HG02884 (cell line): ENCODE measurements at regions not wholly inside any gene's neighbourhood (a gene's known extent, or its start where the extent isn't known, plus 50 kb on each side); places are given as distances from the start of the nearest gene placed in this dataset.
"Not testable (repeated sequence)": the region's sequence is repeated elsewhere in the genome, so short reads cannot be mapped to it uniquely, and the experiment has no call there.

Experiments used
- ATAC-seq: cut with Tn5 transposase; IDR thresholded peaks from one replicate; pipeline ENCODE4 v1.9.1; 2021; ENCODE audit warnings: mild to moderate bottlenecking, moderate library complexity; ENCODE audit not compliant: unreplicated experiment

GRCh38 chr2:223283329-223283728 lies 231.3 kb downstream of the KCNE4 start:
- ATAC-seq: no peak

GRCh38 chr2:223283771-223284170 lies 231.8 kb downstream of the KCNE4 start:
- ATAC-seq: no peak

DNA sequence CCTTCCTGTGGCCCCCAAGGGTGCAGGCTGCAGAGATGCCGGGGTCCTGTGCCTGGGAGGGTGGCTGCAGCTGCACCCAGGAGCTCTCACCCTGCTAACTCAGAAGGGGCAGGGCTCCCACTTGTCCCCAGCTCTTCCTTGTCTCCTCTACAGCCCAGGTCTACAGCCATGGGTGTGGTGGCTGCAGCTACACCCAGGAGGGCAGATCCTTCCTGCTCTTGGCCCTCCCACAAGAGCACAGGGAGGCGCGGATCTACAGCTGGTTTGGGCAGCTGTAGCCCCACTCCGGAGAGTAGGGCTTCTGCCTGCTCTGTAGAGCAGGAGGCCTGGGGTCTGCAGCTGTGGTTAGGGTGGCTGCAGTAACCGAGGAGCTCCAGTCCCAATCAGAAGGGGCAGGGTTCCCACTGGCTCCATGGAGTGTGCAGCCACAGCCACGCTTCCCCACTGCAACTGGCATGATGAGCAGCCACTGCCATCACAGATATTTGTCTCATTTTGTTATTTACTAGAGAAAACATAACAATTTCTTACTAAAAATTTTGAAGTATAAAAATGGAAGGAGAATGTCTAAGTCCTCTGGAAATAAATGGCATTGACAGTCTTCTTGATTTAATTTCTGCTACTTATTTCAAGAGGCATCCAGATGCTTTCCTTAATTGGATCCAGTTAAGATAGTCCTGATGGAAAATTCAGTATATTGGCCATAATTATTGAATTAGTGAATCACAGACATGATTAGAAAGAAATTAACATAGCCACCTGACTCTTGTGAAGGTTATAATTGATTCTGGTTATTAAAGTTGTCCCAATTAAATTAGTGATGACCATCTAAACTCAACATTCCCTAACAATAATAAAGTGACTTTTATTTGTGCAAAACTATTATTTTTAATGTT lies 233.6 kb downstream of the KCNE4 start:
- ATAC-seq: no peak

DNA sequence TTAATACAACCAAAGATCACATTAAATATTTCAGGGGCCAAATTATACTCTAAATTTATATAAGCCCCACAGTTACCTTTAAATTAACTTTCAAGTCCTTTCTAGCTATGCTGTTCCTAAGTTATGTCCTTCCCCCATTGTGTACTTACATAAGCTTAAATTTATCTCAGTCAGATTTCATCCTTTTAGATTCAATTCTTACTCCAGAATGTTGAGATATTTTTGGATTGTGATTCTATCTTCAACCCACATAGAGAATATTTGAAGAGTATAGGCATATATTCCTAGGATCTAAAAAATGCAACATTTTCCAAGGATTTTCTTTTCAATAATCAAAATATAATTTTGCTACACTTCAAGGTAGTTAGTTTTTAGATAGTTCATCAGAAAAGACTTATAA lies 242.8 kb downstream of the KCNE4 start:
- no peak for ATAC-seq

- no peak for ATAC-seq
These were observed 245.8 kb downstream of the KCNE4 start for GRCh38 chr2:223297788-223298187.

DNA sequence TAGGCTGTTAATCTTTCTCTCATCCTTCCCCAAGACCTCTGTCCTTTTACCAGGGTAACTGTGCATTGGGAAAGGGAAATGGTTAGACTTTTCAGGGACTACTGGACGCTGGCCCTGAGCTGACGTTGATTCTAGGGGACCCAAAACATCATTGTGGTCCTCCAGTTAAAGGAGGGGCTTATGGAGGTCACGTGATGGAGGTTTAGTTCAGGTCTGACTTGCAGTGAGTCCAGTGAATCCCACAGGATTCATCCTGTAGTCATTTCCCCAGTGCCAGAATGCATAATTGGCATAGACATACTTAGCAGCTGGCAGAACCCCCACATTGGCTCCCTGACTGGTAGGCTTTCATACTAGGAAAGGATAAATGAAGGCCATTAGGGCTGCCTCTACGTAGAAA lies 246.3 kb downstream of the KCNE4 start:
- not testable (repeated sequence) for ATAC-seq

DNA sequence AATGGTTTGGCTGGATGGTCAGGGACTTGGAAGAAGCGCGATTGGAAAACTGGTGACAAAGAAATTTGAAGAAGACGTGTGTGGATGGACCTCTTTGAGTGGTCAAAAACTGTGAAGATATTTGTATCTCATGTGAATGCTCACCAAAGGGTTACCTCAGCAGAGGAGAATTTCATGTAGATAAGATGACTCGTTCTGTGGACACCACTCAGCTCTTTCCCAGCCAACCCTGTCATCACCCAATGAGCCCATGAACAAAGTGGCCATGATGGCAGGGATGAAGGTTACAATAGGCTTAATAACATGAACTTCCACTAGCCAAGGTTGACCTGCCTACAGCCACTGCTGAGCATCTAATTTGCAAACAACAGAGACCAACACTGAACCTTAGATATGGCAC lies 248.3 kb downstream of the KCNE4 start:
- no peak for ATAC-seq

DNA sequence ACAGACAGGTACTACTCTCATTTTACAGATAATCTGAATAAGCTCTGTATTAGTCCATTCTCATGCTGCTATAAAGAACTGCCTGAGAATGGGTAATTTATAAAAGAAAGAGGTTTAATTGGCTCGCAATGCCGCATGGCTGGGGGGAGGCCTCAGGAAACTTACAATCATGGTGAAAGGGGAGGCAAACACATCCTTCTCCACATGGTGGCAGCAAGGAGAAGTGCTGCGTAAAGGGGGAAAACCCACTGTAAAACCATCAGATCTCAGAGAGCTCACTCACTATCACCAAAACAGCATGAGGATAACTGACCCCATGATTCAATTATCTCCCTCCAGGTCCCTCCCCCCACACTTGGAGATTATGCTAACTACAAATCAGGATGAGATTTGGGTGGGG lies 254.4 kb downstream of the KCNE4 start:
- peak; percentile 93 for ATAC-seq

GRCh38 chr2:223311889-223312680 lies 260.1 kb downstream of the KCNE4 start:
- ATAC-seq: no peak

- no peak for ATAC-seq
These were observed 261.1 kb downstream of the KCNE4 start for GRCh38 chr2:223313101-223313500.

DNA sequence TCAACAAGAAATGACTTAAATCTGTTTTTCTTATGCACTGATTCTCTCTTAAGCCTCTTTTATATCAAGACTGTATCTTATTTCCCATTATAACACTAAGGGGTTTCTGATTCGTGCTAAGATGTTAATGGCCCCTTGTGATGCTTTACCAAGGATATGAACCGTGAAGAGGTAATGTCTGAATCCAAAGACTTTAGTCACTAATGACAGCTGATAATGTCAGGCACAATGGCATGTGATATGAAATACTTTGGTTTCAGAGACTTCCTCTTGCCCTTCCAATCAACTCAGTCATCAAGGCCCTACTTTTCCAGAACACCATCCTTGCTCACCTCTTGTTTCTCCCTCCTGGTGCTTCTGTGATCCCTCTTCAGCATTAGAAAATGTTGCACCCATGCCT lies 262.8 kb downstream of the KCNE4 start:
- ATAC-seq: no peak

GRCh38 chr2:223315813-223316212 lies 263.8 kb downstream of the KCNE4 start:
- ATAC-seq: no peak

DNA sequence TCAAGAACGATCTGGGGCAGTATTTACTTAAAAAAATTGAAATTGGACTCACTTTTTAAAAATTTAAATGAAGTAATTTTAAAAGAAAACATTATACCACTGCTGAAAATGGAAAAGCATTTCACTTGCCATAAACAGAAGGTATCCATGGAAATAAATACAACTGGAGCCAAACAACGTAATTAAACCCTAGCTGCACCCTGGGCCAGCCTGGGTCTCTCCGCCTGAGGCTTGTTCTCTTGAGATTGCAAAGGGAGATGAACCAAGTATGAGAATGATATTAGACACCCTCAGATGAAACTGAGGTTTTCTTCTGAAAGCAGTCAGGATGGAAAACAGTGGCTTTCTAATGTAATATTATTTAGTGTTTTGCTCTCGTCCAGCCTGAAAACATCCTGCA lies 264.4 kb downstream of the KCNE4 start:
- ATAC-seq: no peak

- no peak for ATAC-seq
These were observed 267.6 kb downstream of the KCNE4 start for GRCh38 chr2:223319601-223320000.

DNA sequence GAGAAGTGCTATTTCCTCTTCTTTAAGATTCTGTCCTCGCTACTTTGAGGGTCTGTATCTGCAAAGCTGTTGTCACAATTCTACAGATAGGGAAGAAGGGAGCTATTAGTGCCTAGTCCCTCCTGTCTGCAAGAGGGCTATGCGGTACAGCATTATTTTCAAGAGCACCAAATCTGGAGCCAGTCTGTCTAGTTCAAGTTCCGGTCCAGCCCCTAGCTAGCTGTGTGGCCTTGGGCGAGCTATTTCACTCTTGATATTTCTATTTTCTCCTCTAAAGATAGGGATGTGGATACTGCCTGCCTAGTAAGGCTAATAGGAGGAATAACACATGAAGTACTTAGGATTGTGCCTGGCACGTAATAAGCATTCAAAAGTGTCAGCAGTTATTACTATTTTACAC lies 272.4 kb downstream of the KCNE4 start:
- ATAC-seq: no peak

DNA sequence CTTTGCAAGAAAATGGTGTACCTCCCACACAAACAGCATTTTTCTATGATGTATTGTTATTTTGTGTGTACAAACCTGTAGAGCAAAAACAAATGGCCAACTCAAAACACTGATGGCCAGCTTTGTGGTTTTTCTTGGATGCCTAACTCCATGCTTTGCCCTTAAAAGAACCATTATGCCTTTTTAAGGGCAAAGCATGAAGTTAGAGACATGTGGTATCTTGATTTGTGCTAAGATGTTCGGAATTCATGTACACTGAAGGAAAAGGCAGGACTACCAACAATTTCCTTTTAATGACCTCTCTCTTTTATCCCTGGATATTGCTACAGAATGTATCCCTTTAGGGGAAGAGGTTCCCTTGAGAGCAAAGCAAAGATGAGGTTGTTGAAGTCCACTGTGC lies 273.6 kb downstream of the SCG2 start:
- ATAC-seq: no peak

DNA sequence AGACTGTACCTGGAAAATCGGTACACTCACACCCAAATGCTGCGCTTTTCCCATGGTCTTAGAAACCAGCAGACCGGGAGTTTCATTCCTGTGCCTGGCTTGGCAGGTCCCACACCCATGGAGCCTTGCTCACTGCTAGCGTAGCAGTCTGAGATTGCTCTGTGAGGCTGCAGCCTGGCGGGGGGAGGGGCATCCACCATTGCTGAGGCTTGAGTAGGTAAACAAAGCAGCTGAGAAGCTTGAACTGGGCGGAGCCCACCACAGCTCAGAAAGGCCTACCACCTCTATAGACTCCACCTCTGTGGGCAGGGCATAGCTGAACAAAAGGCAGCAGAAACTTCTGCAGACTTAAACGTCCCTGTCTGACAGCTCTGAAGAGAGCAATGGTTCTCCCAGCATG lies 271.4 kb downstream of the SCG2 start:
- not testable (repeated sequence) for ATAC-seq

GRCh38 chr2:223338016-223338415 lies 264.1 kb downstream of the SCG2 start:
- no peak for ATAC-seq

DNA sequence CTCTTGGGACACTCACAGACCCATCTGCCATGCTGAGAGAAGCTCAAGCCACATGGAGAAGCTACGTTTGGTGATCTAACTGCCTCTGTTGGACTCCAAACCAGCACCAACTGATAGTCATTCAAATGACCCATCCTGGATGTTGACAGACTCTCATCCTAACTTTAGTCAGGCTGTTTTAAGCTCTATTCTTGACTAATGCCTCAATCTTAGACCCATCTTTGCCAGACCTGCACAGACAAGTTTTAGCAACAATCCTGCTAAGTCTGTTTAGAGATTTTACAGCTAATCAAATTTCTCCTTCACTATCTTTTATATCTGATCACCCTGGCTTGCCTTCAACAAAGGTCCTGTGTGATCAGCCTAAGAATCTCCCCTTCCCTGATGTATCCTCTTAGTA lies 245.1 kb downstream of the SCG2 start:
- ATAC-seq: no peak

DNA sequence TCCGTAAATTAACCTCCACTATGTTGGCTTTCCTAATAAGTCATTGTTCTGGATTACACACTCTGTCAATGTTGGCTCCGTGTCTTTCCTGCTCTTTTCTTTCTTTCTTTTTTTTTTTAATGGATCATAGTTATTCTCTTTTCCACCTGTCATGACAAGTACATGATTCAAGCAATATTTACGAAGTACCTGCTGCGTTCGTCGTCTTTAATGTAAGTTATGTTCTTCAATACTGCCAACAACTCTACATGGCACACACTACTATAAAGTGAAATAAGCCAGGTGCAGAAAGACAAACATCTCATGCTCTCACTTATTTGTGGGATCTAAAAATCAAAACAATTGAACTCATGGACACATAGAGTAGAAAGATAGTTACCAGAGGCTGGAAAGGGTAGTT lies 239.1 kb downstream of the SCG2 start:
- no peak for ATAC-seq

DNA sequence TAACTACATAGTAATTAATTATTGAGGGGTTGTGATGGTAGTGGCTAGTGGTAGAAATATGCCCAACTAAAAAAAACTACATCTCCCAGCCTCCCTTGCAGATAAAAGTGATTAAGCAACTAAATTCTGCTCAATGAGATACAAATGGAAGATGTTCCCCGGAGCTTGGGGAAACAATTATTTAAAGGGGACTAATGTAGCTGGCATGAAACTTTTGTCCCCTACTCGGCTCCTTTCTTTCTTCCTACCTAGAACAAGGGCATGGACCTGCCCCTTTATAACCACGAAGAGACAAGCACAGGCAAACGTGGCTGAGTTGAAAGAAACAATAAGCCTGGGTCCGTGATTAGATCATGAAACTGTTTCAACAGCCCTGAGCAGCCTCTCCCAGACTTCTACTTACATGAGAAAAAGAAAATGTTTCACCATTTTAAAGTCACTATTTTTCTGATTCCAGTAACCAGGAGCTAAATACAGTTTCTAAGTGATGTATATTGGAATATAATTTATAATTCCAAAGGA lies 236.9 kb downstream of the SCG2 start:
- ATAC-seq: no peak

DNA sequence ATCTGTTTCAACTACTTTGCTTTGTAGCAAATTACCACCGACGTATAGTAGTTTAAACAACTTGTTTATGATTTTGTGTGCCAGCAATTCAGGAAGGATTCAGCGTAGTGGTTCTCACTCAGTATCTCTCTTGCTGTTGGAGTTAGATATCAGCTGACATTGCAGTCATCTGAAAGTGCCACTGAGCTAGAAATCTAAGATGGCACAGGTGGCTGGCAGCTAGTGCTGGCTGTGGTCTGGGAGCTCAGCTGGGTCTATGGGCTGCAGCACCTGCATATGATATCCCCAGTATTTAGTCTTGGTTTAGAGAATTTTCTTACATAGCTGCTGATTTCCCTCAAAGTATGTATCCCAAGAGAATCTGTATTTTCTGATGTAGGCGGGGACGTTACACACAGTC lies 235.6 kb downstream of the SCG2 start:
- no peak for ATAC-seq
